Osteoblast (primary cell): ENCODE measurements at regions not wholly inside any gene's neighbourhood (a gene's known extent, or its start where the extent isn't known, plus 50 kb on each side); places are given as distances from the start of the nearest gene placed in this dataset.
A peak's percentile ranks its signal among the peaks of the same experiment; 100 is the strongest.

Experiments used
- DNase-seq: peaks from one replicate; pipeline ENCODE4 v3.0.0; 2011; ENCODE audit warnings: low spot score, mixed read lengths; ENCODE audit not compliant: insufficient read length; ENCODE audit errors: missing footprints
- H2AFZ ChIP-seq: 2 replicates; pipeline ENCODE4 v1.6.0; 2011; ENCODE audit warnings: mild to moderate bottlenecking, low read length
- H3K27ac ChIP-seq: 2 replicates; pipeline ENCODE4 v1.5.1; 2011; ENCODE audit warnings: mild to moderate bottlenecking, low read depth, low read length, moderate library complexity
- H3K27me3 ChIP-seq: 2 replicates; pipeline ENCODE4 v1.6.0; 2012; ENCODE audit warnings: mild to moderate bottlenecking, control low read depth, inconsistent platforms, low read length, moderate library complexity; ENCODE audit not compliant: insufficient read depth
- H3K36me3 ChIP-seq: 2 replicates; pipeline ENCODE4 v1.5.1; 2011; ENCODE audit warnings: mild to moderate bottlenecking, low read length, control low read depth, moderate library complexity; ENCODE audit not compliant: insufficient read depth
- H3K4me1 ChIP-seq: 2 replicates; pipeline ENCODE4 v1.5.1; 2011; ENCODE audit warnings: mild to moderate bottlenecking, low read length, control low read depth, moderate library complexity; ENCODE audit not compliant: insufficient read depth
- H3K4me2 ChIP-seq: 2 replicates; pipeline ENCODE4 v1.6.0; 2011; ENCODE audit warnings: mild to moderate bottlenecking, low read length; ENCODE audit not compliant: insufficient read depth
- H3K4me3 ChIP-seq: fragments of 200-600 bp; sonication (generic); 3 replicates; pipeline ENCODE4 v1.5.1; 2012; ENCODE audit warnings: mild to moderate bottlenecking, low read length, inconsistent platforms; ENCODE audit not compliant: insufficient read depth
- H3K79me2 ChIP-seq: 2 replicates; pipeline ENCODE4 v1.6.0; 2012; ENCODE audit warnings: mild to moderate bottlenecking, low read length, control low read depth, inconsistent platforms; ENCODE audit not compliant: insufficient read depth
- H3K9me3 ChIP-seq: 2 replicates; pipeline ENCODE4 v1.5.1; 2011; ENCODE audit warnings: low read depth, low read length, control low read depth
- H4K20me1 ChIP-seq: 2 replicates; pipeline ENCODE4 v1.6.0; 2012; ENCODE audit warnings: mild to moderate bottlenecking, low read length, control low read depth; ENCODE audit not compliant: insufficient read depth
- TF ChIP-seq, protein P1 (sequence below): IDR thresholded peaks from 2 replicates; pipeline ENCODE4 v1.5.1; 2011; ENCODE audit warnings: mild to moderate bottlenecking, low read depth, low read length, moderate library complexity; ENCODE audit errors: extremely low read depth

GRCh38 chr2:160603771-160604510 is 110.3 kb upstream of the RBMS1 start:
- Histone ChIP-seq H4K20me1 (no peaks in the 10 kb centered on the region), H3K36me3 (no peaks in the 10 kb centered on the region), H3K27ac (no peak overlapping the region), H3K4me1 (no peaks in the 10 kb centered on the region), H3K4me2 (no peak overlapping the region), H2AFZ (no peak overlapping the region), H3K27me3 (no peaks in the 10 kb centered on the region), H3K9me3 (no peaks in the 10 kb centered on the region), H3K79me2 (no peaks in the 10 kb centered on the region), H3K4me3 (no peak overlapping the region)
- DNase-seq = no peak
- TF ChIP-seq, protein P1, sequence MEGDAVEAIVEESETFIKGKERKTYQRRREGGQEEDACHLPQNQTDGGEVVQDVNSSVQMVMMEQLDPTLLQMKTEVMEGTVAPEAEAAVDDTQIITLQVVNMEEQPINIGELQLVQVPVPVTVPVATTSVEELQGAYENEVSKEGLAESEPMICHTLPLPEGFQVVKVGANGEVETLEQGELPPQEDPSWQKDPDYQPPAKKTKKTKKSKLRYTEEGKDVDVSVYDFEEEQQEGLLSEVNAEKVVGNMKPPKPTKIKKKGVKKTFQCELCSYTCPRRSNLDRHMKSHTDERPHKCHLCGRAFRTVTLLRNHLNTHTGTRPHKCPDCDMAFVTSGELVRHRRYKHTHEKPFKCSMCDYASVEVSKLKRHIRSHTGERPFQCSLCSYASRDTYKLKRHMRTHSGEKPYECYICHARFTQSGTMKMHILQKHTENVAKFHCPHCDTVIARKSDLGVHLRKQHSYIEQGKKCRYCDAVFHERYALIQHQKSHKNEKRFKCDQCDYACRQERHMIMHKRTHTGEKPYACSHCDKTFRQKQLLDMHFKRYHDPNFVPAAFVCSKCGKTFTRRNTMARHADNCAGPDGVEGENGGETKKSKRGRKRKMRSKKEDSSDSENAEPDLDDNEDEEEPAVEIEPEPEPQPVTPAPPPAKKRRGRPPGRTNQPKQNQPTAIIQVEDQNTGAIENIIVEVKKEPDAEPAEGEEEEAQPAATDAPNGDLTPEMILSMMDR = no peak

- TF ChIP-seq, protein P1 = no peak
- Histone ChIP-seq H3K36me3 (no peaks in the 10 kb centered on the region), H3K79me2 (no peaks in the 10 kb centered on the region), H3K27me3 (no peaks in the 10 kb centered on the region), H3K27ac (no peak overlapping the region), H4K20me1 (no peaks in the 10 kb centered on the region), H2AFZ (no peak overlapping the region), H3K4me2 (no peak overlapping the region), H3K4me3 (no peak overlapping the region), H3K4me1 (no peaks in the 10 kb centered on the region), H3K9me3 (no peaks in the 10 kb centered on the region)
- no peak for DNase-seq
Observed at GRCh38 chr2:160606341-160606740, 112.7 kb upstream of the RBMS1 start.

DNA sequence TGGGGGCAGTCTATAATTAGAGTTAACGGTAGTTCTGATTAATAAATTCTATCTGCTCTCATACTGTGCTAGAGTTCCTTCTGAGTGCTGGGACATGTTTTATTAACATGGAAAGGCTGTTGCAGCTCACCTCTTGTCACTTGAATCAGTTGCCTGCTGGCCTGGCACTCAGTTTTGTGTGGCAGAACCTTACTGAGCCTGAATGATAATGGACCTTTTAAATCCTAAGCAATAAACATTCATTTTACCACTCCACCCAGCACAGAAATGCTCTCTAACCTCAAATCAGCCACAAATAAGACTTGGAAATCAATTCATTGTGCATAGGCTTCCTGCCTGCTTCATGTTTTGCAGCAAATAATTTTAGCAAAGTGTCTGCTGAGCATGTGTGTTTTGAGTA is 115.0 kb upstream of the RBMS1 start:
- Histone ChIP-seq H4K20me1 (no peaks in the 10 kb centered on the region), H3K4me3 (no peak overlapping the region), H3K27me3 (no peaks in the 10 kb centered on the region), H3K4me2 (no peak overlapping the region), H3K4me1 (peaks cover 17% of the 10 kb centered on the region), H3K36me3 (no peaks in the 10 kb centered on the region), H3K79me2 (no peaks in the 10 kb centered on the region), H3K9me3 (no peaks in the 10 kb centered on the region), H3K27ac (no peak overlapping the region), H2AFZ (no peak overlapping the region)
- TF ChIP-seq, protein P1 = no peak
- no peak for DNase-seq

GRCh38 chr2:160609346-160609745 is 115.7 kb upstream of the RBMS1 start:
- no peaks in the 10 kb centered on the region for H3K79me2 ChIP-seq
- H2AFZ ChIP-seq = no peak overlapping the region
- no peaks in the 10 kb centered on the region for H3K27me3 ChIP-seq
- H3K27ac ChIP-seq = no peak overlapping the region
- no peak overlapping the region for H3K4me2 ChIP-seq
- no peaks in the 10 kb centered on the region for H3K36me3 ChIP-seq
- H3K4me1 ChIP-seq = peaks cover 24% of the 10 kb centered on the region
- no peaks in the 10 kb centered on the region for H4K20me1 ChIP-seq
- H3K4me3 ChIP-seq = no peak overlapping the region
- peak; percentile 17 for DNase-seq
- no peaks in the 10 kb centered on the region for H3K9me3 ChIP-seq
- TF ChIP-seq, protein P1 = no peak
